CD4-positive, CD25-positive, alpha-beta regulatory T cell (primary cell): ENCODE measurements at regions not wholly inside any gene's neighbourhood (a gene's known extent, or its start where the extent isn't known, plus 50 kb on each side); places are given as distances from the start of the nearest gene placed in this dataset.
A peak's percentile ranks its signal among the peaks of the same experiment; 100 is the strongest.
"Not testable (repeated sequence)": the region's sequence is repeated elsewhere in the genome, so short reads cannot be mapped to it uniquely, and the experiment has no call there.

Source experiments
- ATAC-seq, 2 donors: fragments of 150-1000 bp; cut with Tn5 transposase; one replicate each; pipeline ENCODE4 v1.10.0; 2021; ENCODE audit warnings: low read depth in 2 of 2, moderate number of reproducible peaks in 2 of 2, moderate library complexity in 1 of 2
- DNase-seq, 3 donors: peaks; one replicate each; pipeline versions ENCODE4 v3.0.0 to v3.0.0-alpha.2; 2012 to 2022; ENCODE audit warnings: mixed read lengths in 1 of 3
- H3K27ac ChIP-seq: one replicate; pipeline ENCODE4 v1.7.0; 2013; ENCODE audit warnings: mild to moderate bottlenecking, low read length; ENCODE audit not compliant: insufficient read depth, poor library complexity, severe bottlenecking
- H3K27me3 ChIP-seq: one replicate; pipeline ENCODE4 v1.7.0; 2013; ENCODE audit warnings: low read length; ENCODE audit not compliant: control insufficient read depth, insufficient read depth
- H3K36me3 ChIP-seq: one replicate; pipeline ENCODE4 v1.7.0; 2013; ENCODE audit warnings: mild to moderate bottlenecking, low read length, moderate library complexity; ENCODE audit not compliant: control insufficient read depth, insufficient read depth
- H3K4me1 ChIP-seq: 2 replicates; pipeline ENCODE4 v1.7.0; 2013; ENCODE audit warnings: mild to moderate bottlenecking, low read length; ENCODE audit not compliant: insufficient read depth, control insufficient read depth, poor library complexity, severe bottlenecking
- H3K4me3 ChIP-seq: one replicate; pipeline ENCODE4 v1.7.0; 2013; ENCODE audit warnings: low read depth, mild to moderate bottlenecking, low read length, moderate library complexity
- H3K9me3 ChIP-seq, 2 experiments: 1 replicate in 1 of 2; 2 replicates in 1 of 2; pipeline ENCODE4 v1.7.0; 2013; ENCODE audit warnings: low read length in 2 of 2, mild to moderate bottlenecking in 1 of 2, moderate library complexity in 1 of 2; ENCODE audit not compliant: control insufficient read depth in 2 of 2
- H3K27ac Mint-ChIP-seq, 3 donors: one replicate each; pipeline ENCODE4 v1.8.0; 2020 to 2022; ENCODE audit warnings: mild to moderate bottlenecking in 3 of 3, mixed read lengths in 3 of 3, moderate library complexity in 2 of 3
- H3K27me3 Mint-ChIP-seq: one replicate; pipeline ENCODE4 v1.8.0; 2022; ENCODE audit warnings: mild to moderate bottlenecking, mixed read lengths
- H3K36me3 Mint-ChIP-seq: one replicate; pipeline ENCODE4 v1.8.0; 2020; ENCODE audit warnings: mixed read lengths
- H3K4me1 Mint-ChIP-seq, 4 donors: one replicate each; pipeline ENCODE4 v1.8.0; 2020 to 2022; ENCODE audit warnings: mixed read lengths in 4 of 4, mild to moderate bottlenecking in 1 of 4
- H3K4me3 Mint-ChIP-seq, 4 donors: one replicate each; pipeline ENCODE4 v1.8.0; 2020 to 2022; ENCODE audit warnings: mild to moderate bottlenecking in 4 of 4, mixed read lengths in 4 of 4, moderate library complexity in 3 of 4
- H3K9me3 Mint-ChIP-seq, 7 donors: one replicate each; pipeline ENCODE4 v1.8.0; 2020 to 2022; ENCODE audit warnings: mixed read lengths in 7 of 7, mild to moderate bottlenecking in 3 of 7, moderate library complexity in 2 of 7

- peaks cover 40% of the 10 kb centered on the region for H3K36me3 Mint-ChIP-seq
Measured at GRCh38 chr4:123026015-123026414, 103.6 kb upstream of the NUDT6 start.

GRCh38 chr4:123031664-123032063 lies 109.3 kb upstream of the NUDT6 start:
- Mint-ChIP-seq H3K9me3 (no peaks in the 10 kb centered on the region), H3K4me3 (no peak overlapping the region), H3K4me1 (peaks cover 0 to 11% (median 3%) of the 10 kb centered on the region in 4 donors), H3K27me3 (no peaks in the 10 kb centered on the region), H3K27ac (no peak overlapping the region), H3K36me3 (peaks cover 44% of the 10 kb centered on the region)
- ATAC-seq (no peak), DNase-seq (no peak)
- H3K27me3 ChIP-seq = no peaks in the 10 kb centered on the region
- H3K4me3 ChIP-seq = no peak overlapping the region
- no peaks in the 10 kb centered on the region for H3K9me3 ChIP-seq
- no peaks in the 10 kb centered on the region for H3K4me1 ChIP-seq
- H3K36me3 ChIP-seq = peaks cover 5% of the 10 kb centered on the region
- H3K27ac ChIP-seq = no peak overlapping the region

More at GRCh38 chr4:123026015-123026414, 103.6 kb upstream of the NUDT6 start:
- not testable (repeated sequence) for H3K4me3 ChIP-seq, H3K27me3 Mint-ChIP-seq, H3K4me1 Mint-ChIP-seq, H3K4me3 Mint-ChIP-seq, H3K4me1 ChIP-seq, H3K9me3 ChIP-seq, DNase-seq, H3K9me3 Mint-ChIP-seq, H3K27ac ChIP-seq, H3K27me3 ChIP-seq, ATAC-seq, H3K36me3 ChIP-seq
- peak overlapping the region in 1 of 3 donors; percentile 13 for H3K27ac Mint-ChIP-seq

- ATAC-seq (no peak), DNase-seq (no peak)
- H3K4me1 ChIP-seq = no peaks in the 10 kb centered on the region
- Mint-ChIP-seq H3K27me3 (no peaks in the 10 kb centered on the region), H3K36me3 (peaks cover 32% of the 10 kb centered on the region), H3K9me3 (no peaks in the 10 kb centered on the region), H3K4me3 (no peak overlapping the region), H3K4me1 (peaks cover 0 to 5% (median 2%) of the 10 kb centered on the region in 4 donors), H3K27ac (no peak overlapping the region)
- no peaks in the 10 kb centered on the region for H3K27me3 ChIP-seq
- no peak overlapping the region for H3K4me3 ChIP-seq
- H3K9me3 ChIP-seq = no peaks in the 10 kb centered on the region
- H3K36me3 ChIP-seq = peaks cover 9% of the 10 kb centered on the region
- H3K27ac ChIP-seq = no peak overlapping the region
Measured at GRCh38 chr4:123034023-123034422, 111.6 kb upstream of the NUDT6 start.

DNA sequence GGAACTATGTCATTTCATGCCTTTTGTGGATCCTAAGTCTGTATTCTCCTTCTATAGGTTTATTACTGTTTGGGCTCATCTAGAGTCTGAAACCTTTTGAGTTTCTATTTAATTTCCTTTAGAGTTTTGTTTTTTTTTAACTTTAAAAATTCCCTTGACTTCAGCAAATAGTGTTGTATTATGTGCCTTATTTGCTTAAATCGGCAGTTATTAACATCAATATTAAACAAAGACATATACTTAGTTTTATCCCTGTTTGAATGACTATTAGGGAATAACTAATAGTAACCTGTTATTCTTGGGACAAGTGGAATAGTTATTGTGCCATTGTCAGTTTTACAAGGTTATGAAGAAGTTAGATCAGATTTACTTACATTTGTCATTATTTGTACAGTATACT lies 112.8 kb upstream of the NUDT6 start:
- H3K9me3 Mint-ChIP-seq = no peaks in the 10 kb centered on the region

DNA sequence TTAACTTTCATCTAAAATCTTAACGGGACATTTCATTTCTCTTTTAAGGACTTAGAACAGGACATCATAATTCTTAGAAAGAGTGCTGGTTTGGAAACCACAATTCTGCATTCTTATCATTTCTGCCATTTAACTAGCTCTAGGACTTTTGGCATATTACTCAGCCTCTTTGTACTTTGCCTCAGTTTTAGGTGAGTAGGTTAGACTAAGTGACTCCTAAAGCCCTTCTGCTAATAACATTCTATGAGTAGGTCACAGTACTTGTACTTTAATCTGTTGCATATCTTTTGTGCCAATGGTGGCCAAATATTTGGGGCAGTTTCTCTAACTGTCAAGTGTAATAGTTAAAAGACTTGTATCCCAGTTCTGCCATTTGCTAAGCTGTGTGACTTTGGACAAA lies 115.4 kb upstream of the NUDT6 start:
- H3K36me3 Mint-ChIP-seq = peaks cover 34% of the 10 kb centered on the region
- Histone ChIP-seq H3K4me1 (no peaks in the 10 kb centered on the region), H3K27me3 (no peaks in the 10 kb centered on the region), H3K9me3 (peaks cover 7 to 12% of the 10 kb centered on the region in 2 experiments), H3K27ac (no peak overlapping the region), H3K36me3 (peaks cover 11% of the 10 kb centered on the region), H3K4me3 (no peak overlapping the region)
- peaks cover under 1 to 6% (median 4%) of the 10 kb centered on the region in 4 donors for H3K4me1 Mint-ChIP-seq
- no peak for ATAC-seq
- no peaks in the 10 kb centered on the region for H3K27me3 Mint-ChIP-seq
- no peak overlapping the region for H3K27ac Mint-ChIP-seq
- peak in 1 of 3 donors; percentile 21 for DNase-seq
- peaks cover 0 to 10% (median 4%) of the 10 kb centered on the region in 7 donors for H3K9me3 Mint-ChIP-seq
- H3K4me3 Mint-ChIP-seq = no peak overlapping the region

More for the DNA sequence above, 112.8 kb upstream of the NUDT6 start:
- no peaks in the 10 kb centered on the region for H3K27me3 ChIP-seq
- H3K36me3 ChIP-seq = peaks cover 4% of the 10 kb centered on the region
- DNase-seq = no peak
- ATAC-seq = no peak
- H3K27ac ChIP-seq = no peak overlapping the region
- H3K4me3 Mint-ChIP-seq = no peak overlapping the region
- peaks cover 32% of the 10 kb centered on the region for H3K36me3 Mint-ChIP-seq
- no peaks in the 10 kb centered on the region for H3K27me3 Mint-ChIP-seq
- H3K4me1 ChIP-seq = no peaks in the 10 kb centered on the region
- peaks cover 0 to 5% (median 4%) of the 10 kb centered on the region in 4 donors for H3K4me1 Mint-ChIP-seq
- H3K27ac Mint-ChIP-seq = no peak overlapping the region
- H3K4me3 ChIP-seq = no peak overlapping the region
- no peaks in the 10 kb centered on the region for H3K9me3 ChIP-seq

- Mint-ChIP-seq H3K9me3 (peaks cover 1 to 23% (median 12%) of the 10 kb centered on the region in 7 donors), H3K27ac (no peak overlapping the region), H3K4me3 (peak overlapping the region in 1 of 4 donors; percentile 26), H3K4me1 (peaks cover 4 to 13% (median 7%) of the 10 kb centered on the region in 4 donors), H3K36me3 (peaks cover 52% of the 10 kb centered on the region), H3K27me3 (no peaks in the 10 kb centered on the region)
- no peak overlapping the region for H3K27ac ChIP-seq
- H3K9me3 ChIP-seq = peaks cover 15 to 18% of the 10 kb centered on the region in 2 experiments
- no peaks in the 10 kb centered on the region for H3K4me1 ChIP-seq
- DNase-seq (no peak), ATAC-seq (no peak)
- peaks cover 15% of the 10 kb centered on the region for H3K36me3 ChIP-seq
- no peaks in the 10 kb centered on the region for H3K27me3 ChIP-seq
- H3K4me3 ChIP-seq = no peak overlapping the region
Measured at GRCh38 chr4:123042095-123042494, 119.7 kb upstream of the NUDT6 start.

DNA sequence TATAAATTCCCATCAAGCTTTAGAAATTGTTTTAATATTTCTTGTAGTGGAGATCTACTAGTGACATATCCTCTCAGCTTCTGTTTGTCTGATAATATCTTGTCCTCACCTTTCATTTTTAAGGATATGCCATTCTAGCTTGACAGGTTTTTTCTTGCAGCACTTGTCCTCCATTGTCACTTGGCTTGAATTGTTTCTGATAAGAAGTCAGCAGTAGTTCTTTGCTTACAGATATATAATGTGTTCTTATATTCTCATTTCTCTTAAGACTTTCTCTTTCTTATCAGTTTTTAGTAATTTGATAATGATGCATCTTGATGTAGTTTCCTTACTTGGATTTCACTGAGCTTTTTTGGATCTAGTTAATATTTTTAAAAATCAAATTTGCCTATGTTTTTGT lies 120.6 kb upstream of the NUDT6 start:
- H3K27me3 Mint-ChIP-seq = no peaks in the 10 kb centered on the region
- Histone ChIP-seq H3K4me3 (no peak overlapping the region), H3K27ac (no peak overlapping the region), H3K4me1 (no peaks in the 10 kb centered on the region), H3K36me3 (peaks cover 14% of the 10 kb centered on the region), H3K9me3 (peaks cover 17 to 18% of the 10 kb centered on the region in 2 experiments), H3K27me3 (no peaks in the 10 kb centered on the region)
- no peak overlapping the region for H3K27ac Mint-ChIP-seq
- H3K9me3 Mint-ChIP-seq = peaks cover 3 to 30% (median 15%) of the 10 kb centered on the region in 7 donors
- peaks cover 4 to 13% (median 8%) of the 10 kb centered on the region in 4 donors for H3K4me1 Mint-ChIP-seq
- no peak overlapping the region for H3K4me3 Mint-ChIP-seq
- no peak for ATAC-seq
- peaks cover 56% of the 10 kb centered on the region for H3K36me3 Mint-ChIP-seq
- peak in 1 of 3 donors; percentile 0 for DNase-seq

DNA sequence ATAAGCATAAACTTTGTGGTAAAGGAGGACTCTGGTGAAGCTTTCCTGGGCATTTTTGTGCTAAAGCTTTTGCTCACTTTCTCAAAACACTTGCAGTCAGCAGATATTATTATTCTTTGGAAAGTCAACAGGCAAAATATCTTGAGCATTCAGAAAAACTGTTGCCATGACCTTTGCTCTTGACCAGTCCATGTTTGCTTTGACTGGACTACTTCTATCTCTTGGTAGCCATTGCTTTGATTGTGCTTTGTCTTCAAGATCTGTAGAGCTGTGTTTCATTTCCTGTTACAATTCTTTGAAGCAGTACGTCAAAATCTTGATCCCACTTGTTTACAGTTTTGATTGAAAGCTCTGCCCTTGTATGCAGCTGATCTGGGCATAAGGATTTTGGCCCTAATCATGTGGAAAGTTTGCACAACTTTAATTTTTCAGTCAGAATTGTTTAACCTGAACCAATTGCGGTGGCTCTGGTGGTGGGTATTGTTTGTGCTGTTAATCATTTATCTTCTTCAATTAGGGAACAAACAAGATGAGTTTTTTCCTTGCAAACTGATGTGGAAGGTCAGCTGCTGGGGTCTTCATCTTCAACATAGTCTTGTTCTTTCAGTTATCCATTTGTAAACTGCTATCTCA lies 121.5 kb upstream of the NUDT6 start:
- peaks cover 18% of the 10 kb centered on the region in 2 experiments for H3K9me3 ChIP-seq
- H3K4me1 ChIP-seq = no peaks in the 10 kb centered on the region
- ATAC-seq (no peak), DNase-seq (no peak)
- H3K4me1 Mint-ChIP-seq = peaks cover 4 to 16% (median 11%) of the 10 kb centered on the region in 4 donors
- H3K27me3 Mint-ChIP-seq = no peaks in the 10 kb centered on the region
- no peaks in the 10 kb centered on the region for H3K27me3 ChIP-seq
- H3K4me3 ChIP-seq = no peak overlapping the region
- H3K36me3 Mint-ChIP-seq = peaks cover 51% of the 10 kb centered on the region
- no peak overlapping the region for H3K27ac Mint-ChIP-seq
- peaks cover 11% of the 10 kb centered on the region for H3K36me3 ChIP-seq
- H3K9me3 Mint-ChIP-seq = peaks cover 4 to 38% (median 18%) of the 10 kb centered on the region in 7 donors
- no peak overlapping the region for H3K4me3 Mint-ChIP-seq
- no peak overlapping the region for H3K27ac ChIP-seq
